ENCODE measurements at regions not wholly inside any gene's neighbourhood (a gene's known extent, or its start where the extent isn't known, plus 50 kb on each side); places are given as distances from the start of the nearest gene placed in this dataset.

DNA sequence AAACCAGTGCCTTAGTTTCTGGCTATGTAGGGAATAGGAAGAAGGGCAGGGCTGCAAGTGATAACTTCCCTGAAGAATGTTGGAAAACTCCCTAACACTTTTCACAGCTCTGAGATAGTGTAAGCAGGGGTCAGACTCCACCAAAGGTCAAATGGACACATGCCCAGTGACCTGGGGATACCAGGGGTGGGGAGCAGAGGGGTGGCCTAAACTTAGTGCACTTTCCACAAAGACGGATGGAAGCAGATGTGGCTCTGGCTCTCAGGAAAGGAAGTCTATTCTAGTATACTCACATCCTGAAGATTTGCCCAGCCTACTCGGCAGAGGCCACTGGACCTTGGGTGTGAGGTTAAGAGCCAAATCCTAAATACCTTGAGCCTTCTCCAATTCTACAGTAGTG lies 285.8 kb downstream of the NUAK1 start:
- TF ChIP-seq YY1 (IDR thresholded peaks at IDR 0.05; ENCODE audit: low read depth), result no peak
- TF ChIP-seq, protein P1, sequence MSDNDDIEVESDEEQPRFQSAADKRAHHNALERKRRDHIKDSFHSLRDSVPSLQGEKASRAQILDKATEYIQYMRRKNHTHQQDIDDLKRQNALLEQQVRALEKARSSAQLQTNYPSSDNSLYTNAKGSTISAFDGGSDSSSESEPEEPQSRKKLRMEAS (IDR thresholded peaks at IDR 0.05), result no peak
- TF ChIP-seq TEAD4 (IDR thresholded peaks at IDR 0.05), result no peak
- no peak for TF ChIP-seq EP300 (IDR thresholded peaks at IDR 0.05; ENCODE audit: borderline replicate concordance)
- TF ChIP-seq EGR1 (IDR thresholded peaks at IDR 0.05), result no peak
- TF ChIP-seq TAF1 (IDR thresholded peaks at IDR 0.05; ENCODE audit: low read depth), result no peak
- no peak for TF ChIP-seq CREB1 (IDR thresholded peaks at IDR 0.05; ENCODE audit: low read depth)
